Epithelial cell of prostate (primary cell): ENCODE measurements at regions not wholly inside any gene's neighbourhood (a gene's known extent, or its start where the extent isn't known, plus 50 kb on each side); places are given as distances from the start of the nearest gene placed in this dataset.

Source experiments
- DNase-seq: peaks from one replicate; pipeline ENCODE4 v3.0.0-alpha.2; 2011; ENCODE audit warnings: low read depth, low spot score
- H3K27ac ChIP-seq: fragments of 450-650 bp; 2 replicates; pipeline ENCODE4 v1.5.1; 2017; ENCODE audit warnings: mild to moderate bottlenecking

DNA sequence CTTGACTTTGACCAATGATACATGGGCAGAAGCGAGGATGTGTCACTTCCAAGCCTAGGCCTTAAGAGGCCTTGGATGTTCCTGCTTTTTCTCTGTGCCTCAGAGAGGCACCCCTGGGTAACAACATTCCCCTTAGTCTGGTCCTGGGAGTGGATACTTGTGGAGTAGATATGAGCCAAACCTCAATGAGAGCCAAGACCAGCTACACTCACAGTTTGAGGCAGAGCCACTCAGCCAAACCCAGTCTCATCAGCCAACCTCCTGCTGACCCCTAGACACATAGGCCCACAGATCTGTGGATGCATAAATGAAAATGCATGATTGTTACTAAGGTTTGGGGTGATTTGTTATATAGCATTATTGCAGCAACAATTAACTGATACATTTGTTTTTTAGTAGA, 114.2 kb downstream of the ZNF621 start:
- H3K27ac ChIP-seq = no peak overlapping the region
- DNase-seq = no peak

DNA sequence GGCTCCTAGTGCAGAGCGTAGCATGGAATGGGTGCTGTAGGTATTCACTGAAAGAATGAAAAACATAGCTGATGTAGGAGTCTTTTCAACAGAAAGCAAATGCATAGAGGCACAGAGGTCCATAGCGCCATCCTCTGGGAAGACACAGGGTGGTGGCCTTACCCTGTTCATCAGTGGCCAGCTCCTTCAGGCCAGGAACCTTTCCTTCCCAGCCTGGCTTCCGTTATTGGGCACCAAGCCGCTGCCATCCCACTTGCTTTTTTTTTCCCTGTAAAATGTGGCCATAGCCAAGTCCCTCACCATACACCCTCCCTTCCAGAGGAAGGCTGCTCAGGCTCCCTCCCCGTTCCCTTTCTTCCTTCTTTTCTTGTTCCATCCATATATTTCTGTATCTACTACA, 118.1 kb downstream of the ZNF621 start:
- DNase-seq = no peak
- no peak overlapping the region for H3K27ac ChIP-seq

DNA sequence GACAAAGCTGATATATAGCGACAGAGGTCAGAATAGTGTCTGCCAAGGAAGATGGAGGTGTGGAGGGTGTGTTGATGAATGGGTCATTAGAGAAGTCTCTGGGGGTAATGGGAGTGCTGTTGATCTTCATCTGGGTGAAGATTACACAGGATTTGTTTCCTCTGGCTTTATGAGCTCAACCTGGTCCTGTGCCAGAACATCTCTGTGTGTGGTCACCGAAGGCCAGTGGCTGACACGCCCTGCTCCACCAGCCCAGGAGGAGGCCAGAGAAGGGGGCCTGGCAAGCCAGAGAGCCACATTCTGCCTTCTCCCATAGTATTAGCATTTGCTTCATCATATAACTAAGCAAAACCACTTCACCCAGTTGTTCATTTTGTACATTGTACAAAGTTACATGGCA, 121.1 kb downstream of the ZNF621 start:
- DNase-seq = no peak
- no peak overlapping the region for H3K27ac ChIP-seq

DNA sequence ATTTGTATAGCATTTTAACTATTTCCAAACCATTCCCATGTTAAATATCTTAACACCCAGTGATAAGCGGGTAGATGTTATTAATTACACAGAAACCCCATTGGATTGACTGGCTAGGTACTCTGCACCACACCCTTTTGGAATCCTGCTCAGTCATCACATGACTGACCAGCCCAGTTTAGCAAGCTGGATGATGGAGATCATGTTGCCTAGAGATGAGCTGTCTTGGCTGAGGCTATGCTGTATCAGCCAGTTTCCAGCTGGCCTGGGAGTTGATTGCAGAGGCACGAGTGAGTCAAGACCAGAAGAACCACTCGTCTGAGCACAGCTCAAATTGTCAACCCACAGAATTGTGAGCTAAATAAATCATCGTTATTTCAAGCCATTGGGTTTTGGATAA, 124.6 kb downstream of the ZNF621 start:
- no peak overlapping the region for H3K27ac ChIP-seq
- DNase-seq = peak; percentile 50

DNA sequence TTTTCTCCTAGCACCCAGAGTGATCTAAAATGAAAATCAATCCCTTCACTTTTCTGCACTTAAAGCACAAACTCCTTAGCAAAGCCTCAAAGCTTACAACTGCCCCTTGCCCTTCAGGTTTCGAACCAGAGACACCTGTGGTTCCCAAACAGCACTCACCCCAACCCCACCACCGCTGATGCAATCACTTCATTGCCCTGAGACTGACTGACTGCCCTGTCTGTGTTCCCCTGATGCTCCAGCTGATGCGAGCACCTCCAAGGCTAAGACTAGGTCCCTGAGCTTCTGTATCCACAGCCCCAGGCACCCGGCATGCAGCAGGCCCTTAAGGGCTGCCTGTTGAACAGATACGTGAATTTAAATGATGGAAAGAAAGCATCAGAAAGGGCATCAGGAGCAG, 127.3 kb downstream of the ZNF621 start:
- DNase-seq = no peak
- no peak overlapping the region for H3K27ac ChIP-seq

DNA sequence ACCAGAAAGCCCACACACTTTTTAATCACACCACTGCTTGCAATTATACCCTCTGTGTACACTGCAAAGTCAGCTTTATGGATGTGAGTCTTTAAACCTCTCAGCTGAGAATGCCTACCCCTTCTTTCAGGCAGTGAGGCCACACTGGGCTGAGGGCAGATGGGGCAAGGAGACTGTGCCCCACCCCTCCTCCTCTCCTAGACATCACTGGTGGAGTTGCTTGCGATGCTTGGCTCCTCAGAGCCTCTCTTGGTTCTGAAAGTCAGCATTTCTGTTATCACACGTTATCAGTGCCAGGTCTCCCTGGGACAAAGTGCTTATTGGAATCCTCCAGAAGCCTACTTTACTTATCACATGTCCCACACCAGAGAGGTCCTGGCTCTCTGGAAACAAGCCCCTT, 128.2 kb downstream of the ZNF621 start:
- H3K27ac ChIP-seq = no peak overlapping the region
- no peak for DNase-seq

DNA sequence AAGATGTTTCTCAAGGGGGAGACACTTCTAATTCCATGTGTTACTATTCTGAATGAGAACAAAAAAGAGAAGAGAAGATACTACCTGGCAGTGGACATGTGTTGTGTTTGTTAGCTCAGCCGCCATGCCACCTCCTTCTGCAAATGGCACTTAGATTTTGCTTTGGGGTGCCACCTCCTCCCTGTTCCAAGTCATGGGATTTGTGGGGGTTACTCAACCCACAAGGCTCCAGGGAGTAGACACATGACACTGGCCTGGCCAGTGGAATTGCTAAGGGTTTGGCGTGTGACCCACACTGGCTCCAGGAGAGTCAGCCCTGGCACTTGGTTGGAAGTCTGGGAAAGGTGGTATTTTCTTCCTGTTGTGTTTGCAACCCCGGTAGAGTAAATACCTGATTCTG, 129.1 kb downstream of the ZNF621 start:
- DNase-seq = no peak
- no peak overlapping the region for H3K27ac ChIP-seq

DNA sequence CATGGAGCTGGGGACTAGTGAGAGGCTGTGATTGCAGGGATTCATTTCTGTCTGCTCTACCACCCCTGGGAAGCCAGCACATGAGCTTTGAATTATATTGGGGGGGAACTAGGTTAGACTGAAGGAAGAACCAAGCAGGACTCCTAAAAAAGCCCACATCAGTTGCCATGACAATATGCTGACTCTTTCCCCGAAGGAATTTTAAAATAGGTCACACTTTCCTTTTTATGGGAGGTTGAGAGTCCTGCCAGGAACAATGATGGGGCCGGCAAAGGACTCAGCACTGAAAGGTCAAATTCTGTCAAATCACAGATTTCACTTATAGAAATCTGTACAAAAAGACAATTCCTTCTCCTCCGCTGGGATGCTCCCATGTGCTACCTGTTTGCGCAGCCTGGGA, 130.8 kb downstream of the ZNF621 start:
- H3K27ac ChIP-seq = no peak overlapping the region
- DNase-seq = no peak

DNA sequence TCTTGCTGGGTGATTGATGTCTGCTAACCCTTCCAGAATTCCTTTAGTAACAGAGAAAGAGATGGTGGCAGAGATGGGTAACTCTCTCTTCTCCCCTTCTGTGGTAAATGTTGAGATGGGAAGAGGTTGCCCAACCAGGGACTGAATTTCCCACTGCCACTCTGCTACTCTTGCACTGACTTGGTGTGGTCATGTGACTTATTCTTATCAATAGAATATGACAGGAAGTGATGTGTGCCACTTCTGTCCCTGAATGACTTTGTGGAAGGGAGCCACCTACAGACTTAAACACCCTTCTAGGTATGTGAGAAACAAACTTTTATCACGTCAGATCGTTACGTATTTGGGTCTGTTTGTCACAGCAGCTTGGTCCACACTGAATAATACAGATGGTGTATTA, 132.9 kb downstream of the ZNF621 start:
- no peak for DNase-seq
- H3K27ac ChIP-seq = no peak overlapping the region

DNA sequence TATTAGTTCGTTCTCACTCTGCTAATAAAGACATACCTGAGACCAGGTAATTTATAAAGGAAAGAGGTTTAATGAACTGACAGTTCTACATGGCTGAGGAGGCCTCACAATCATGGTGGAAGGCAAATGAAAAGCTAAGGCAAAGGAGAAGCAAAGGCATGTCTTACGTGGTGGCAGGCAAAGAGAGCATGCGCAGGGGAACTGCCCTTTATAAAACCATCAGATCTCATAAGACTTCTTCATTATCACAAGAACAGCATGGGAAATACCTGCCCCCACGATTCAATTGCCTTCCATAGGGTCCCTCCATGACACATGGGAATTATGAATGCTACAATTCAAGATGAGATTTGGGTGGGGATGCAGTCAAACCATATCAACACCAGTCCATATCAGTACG, 133.5 kb downstream of the ZNF621 start:
- H3K27ac ChIP-seq = no peak overlapping the region
- DNase-seq = no peak

DNA sequence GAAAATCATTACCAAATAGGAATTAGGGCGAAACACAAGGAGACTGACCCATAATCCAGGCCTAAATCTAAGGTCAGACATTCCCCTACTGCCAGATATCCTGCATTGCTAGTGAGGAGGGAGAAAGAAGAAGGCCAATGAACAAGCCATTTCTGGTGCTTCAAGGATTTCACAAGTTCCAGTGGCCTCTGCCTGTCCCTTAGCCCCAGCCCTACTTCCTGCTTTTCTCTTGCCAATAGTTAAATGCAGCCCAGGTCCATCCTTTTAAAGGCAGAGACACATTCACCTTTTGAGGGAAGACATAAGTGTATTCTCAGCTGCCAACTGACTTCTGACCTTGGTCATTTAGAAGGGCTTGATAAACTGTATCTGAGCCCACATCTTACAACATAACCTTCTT, 135.8 kb downstream of the ZNF621 start:
- no peak for DNase-seq
- no peak overlapping the region for H3K27ac ChIP-seq

DNA sequence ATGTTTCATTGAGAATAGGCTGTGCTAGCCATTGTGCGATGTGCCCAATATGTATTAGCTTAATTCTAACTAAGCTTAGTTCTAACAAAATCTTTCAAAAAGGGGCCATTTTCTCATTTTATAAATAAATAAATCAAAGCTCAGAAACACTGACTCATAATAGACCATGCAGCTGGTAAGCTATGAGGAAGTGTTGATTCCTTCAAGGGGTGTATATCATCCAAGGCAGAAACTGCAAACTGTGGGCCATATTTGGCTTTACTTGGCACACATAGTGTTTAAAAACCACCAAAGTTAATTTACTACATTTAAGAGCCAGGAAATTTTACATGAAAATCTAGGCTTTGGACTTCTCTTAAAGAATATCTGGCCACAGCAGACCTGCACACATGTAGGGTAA, 136.5 kb downstream of the ZNF621 start:
- no peak for DNase-seq
- H3K27ac ChIP-seq = no peak overlapping the region

DNA sequence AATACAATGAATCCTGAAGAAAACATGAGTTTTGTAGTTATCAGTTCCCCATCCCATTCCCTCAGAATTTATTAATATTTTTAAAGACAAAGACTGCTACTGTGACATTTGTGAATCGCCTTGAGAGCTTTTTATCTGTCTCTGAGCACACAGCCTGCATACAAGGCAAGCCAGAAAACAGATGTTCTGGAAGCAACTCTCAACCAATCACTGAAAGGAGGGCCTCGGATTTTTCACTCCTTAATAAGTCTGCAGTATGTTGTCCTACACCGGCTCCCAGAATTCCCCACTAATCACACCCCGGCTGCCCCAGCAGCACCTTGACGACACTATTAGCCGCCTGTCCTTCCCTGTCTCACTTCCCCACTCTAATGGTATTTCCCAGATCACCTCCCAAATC, 138.5 kb downstream of the ZNF621 start:
- H3K27ac ChIP-seq = no peak overlapping the region
- DNase-seq = no peak

DNA sequence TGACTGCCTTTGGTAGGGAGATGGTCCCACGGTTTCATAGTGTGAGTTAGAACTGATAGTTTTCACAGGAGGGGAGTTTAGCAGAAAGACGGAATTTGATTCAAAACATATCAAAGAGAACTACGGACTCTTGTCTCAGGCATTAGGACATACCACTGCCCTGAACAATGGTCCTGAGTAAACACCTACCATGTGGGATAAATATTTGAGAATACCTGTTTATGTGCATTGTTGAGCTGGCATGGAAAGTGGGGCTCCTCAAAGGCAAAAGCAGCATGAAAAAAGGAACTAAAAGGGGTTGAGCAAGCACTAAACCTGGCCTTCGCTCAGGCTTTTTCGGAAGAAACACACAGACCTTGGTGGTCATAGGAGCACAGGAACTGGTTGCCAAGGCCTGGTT, 144.4 kb downstream of the ZNF621 start:
- no peak for DNase-seq
- H3K27ac ChIP-seq = no peak overlapping the region

DNA sequence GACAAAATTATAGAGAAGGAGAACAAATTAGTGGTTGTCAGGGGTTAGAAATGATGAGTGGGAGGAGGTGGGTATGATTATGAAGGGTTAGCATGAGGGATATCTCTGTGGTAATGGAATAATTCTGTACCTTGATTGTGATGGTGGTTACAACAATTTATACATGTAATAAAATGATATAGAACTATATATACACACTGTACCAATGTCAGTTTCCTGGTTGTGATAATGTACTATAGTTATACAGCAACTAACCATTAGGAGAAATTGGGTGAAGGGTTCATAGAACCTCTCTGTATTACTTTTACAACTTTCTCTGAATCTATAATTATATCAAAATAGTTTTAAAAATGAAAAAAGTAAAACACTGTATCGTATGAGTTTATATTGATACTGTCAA, 148.1 kb downstream of the ZNF621 start:
- no peak overlapping the region for H3K27ac ChIP-seq
- no peak for DNase-seq

DNA sequence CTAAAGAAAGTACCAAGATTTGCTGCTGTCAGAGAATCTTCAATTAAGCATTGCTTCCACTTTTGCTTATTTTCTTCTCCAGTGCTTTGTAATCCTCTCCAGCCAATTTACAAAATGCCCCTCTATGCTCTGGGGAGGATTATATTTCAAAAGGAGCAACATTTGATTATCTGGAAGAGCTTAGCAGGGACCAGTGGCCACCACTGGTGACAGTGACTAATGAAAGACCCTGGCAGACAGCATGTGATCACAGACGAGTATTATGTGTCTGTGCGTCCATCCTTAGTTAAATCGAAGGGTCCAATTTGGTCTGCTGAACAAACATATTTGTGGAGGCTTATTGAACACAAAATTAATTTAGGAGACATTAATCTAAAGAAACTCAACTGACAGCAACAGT, 152.6 kb downstream of the ZNF621 start:
- no peak overlapping the region for H3K27ac ChIP-seq
- DNase-seq = no peak

DNA sequence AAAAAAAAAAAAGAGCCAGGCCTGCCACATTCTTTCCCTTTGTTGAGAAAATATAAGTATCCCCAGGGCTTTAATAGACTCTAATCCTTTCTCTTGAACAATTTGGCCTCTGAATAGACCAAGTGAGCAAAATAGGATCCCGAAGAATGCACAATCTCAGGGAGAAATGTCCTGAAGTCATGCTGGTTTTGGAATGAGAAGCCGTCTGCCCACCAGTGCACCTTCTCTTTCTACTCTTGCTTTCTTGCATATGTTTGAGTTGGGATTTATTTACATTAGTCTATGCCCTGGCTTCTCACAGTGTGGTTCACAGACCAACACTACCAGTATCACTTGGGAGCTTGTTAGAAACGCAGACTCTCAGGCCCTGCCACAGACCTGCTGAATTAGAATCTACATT, 153.0 kb downstream of the ZNF621 start:
- DNase-seq = no peak
- no peak overlapping the region for H3K27ac ChIP-seq

DNA sequence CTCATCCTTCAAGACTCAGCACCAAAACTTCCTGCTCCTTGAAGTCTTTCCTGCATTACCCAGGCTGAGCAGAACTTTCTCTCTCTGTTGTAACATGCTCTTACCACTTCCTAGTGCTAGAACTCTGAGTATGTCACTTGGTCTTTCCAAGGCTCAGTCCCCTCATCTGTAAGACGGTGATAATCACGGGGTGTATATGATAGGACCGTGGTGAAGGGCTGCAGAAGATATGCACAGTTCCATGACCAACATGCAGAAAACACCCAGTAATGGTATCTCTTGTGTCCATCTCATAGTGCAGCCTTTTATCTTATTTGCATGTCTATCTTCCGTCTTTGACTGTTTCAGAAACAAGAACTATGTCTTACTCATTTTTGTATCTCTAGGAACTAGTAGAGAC, 154.5 kb downstream of the ZNF621 start:
- no peak for DNase-seq
- peak overlapping the region; percentile 38 for H3K27ac ChIP-seq

DNA sequence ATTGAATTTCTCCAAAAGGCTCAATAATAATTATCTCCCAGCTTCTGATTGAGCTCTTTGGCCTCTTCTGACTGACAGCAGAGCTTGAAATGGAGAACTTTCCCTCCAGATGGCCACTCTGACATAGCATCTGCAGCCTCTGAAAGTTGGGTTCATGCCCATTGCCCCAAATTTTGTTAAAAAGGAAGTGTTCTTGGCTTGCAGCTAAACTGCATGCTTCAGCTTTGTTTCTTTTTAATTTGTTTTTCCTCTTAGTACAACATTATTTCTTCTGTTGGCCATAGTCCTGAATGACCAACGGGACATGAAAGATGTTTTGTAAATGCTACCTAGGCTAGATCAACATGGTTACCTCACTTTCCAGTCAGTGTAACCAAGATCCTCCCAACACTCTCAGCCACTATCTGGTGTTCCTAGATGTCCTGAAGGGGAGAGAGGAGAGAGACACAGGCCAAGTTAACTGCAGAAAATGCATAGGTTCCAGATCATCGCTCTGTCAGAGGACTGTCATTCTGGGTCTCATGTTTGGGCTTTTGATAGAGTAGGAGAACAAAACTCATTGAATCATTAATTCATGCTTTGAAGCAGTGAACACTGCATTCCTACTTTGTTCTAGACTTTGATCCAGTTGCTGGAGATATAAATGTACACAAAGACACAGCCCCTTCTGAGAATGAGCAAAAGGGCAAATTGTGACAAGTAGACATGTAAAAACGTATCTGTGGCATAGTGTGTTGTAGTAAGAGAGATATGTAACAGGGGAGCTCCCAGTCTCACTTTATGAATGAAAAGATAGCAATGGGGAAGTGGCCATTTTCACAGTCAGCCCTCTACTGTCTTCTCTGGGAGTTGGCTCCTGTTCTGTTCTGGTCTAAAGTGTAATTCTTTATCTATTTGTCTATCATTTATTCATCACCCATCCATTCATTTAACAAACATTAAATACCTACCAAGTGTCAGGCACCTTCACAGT, 156.2 kb downstream of the ZNF621 start:
- DNase-seq = no peak

DNA sequence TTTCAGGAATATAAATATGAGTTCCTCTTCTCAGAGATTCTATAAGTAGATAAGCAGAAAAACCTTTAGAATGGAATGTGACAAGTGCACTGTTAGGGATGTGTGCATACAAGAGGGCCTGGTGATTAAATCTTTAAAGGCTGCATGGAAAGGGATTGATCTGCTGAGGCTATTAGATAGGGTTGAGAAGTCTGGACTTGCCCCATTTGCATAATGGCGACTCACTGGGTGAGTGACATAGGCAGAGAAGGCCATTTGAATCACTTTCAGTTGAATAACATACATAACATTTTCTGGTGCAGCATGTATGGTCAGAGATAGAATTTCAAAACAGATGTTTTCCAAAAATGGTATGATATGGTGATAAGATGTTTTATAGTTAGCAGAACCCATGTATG, 156.9 kb downstream of the ZNF621 start:
- DNase-seq = no peak
- peak overlapping the region; percentile 51 for H3K27ac ChIP-seq

More for the DNA sequence above, 156.2 kb downstream of the ZNF621 start:
- peak overlapping the region; percentile 51 for H3K27ac ChIP-seq

DNA sequence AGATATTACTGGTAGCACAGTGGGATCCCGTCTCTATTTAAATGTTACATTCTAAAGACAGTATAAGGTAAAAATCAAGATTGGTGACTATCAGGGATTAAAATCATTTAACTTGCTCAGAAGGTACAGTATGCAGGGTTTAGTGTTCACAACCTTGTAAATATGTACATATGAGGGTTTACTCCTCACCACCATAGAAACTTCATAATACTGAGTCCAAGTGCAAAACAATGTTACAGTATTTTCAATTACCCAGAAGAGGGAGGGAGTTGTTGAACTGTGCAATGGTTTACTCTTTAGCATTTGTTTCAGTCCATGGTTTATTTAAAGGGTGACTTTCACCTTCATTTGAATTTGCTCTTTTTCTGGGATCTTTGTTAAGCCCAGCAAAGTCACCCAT, 165.1 kb downstream of the ZNF621 start:
- no peak for DNase-seq
- no peak overlapping the region for H3K27ac ChIP-seq

DNA sequence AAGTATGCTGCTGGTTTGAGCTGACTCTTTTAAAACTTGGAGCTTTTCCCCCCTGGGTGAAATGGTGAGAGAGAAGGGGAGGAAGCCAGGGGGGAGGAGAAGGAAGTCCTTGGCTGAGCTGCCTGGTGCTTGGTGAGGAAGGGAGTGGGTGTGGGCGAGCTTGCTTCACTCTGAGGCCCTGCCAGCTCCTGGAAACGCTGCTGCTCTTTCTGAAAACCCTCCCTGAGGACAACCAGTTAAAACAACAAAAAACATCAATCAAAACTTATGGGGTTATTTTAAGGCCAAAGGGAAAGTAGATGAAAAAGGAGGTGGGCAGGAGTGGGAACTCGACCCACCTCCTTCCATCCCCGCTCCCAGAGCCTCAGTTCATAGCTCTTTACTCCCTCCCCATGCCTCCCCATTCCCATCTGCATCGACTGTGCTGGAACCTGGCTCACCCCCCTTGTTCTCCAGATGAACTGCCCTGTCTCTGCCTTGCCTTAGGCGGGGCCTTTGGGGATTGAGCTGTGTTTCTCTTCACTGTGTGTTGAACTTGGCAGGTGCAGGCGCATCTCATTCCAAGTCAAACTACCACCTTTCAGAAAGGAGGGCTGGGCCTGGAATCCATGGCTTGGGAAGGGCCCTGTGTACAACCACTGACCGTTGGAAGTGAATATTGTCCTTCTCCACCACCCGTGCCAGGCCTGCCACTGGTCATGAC, 166.1 kb downstream of the ZNF621 start:
- no peak overlapping the region for H3K27ac ChIP-seq
- no peak for DNase-seq
